PFSK-1 (cell line): ENCODE measurements at regions not wholly inside any gene's neighbourhood (a gene's known extent, or its start where the extent isn't known, plus 50 kb on each side); places are given as distances from the start of the nearest gene placed in this dataset.

Experiments
- FOXP2 ChIP-seq: optimal IDR thresholded peaks from 2 replicates; pipeline ENCODE3; 2011; ENCODE audit warnings: borderline replicate concordance, control low read depth, inconsistent platforms; ENCODE audit not compliant: insufficient read depth; ENCODE audit errors: extremely low read length, extremely low read depth
- POLR2AphosphoS5 ChIP-seq: IDR thresholded peaks from 2 replicates; pipeline ENCODE4 v1.6.1; 2012; ENCODE audit warnings: low read depth, mild to moderate bottlenecking, control low read depth, low read length, moderate library complexity
- SIN3A ChIP-seq: IDR thresholded peaks from 2 replicates; pipeline ENCODE4 v1.6.1; 2012; ENCODE audit warnings: mild to moderate bottlenecking, low read length, moderate library complexity, borderline replicate concordance; ENCODE audit not compliant: insufficient read depth
- TAF1 ChIP-seq: IDR thresholded peaks from 2 replicates; pipeline ENCODE4 v1.6.1; 2012; ENCODE audit warnings: low read length, control low read depth, borderline replicate concordance; ENCODE audit not compliant: insufficient read depth
- TF ChIP-seq, protein P1 (sequence below), 2 experiments: IDR thresholded peaks; 2 replicates each; pipeline versions ENCODE4 v1.6.1 to v1.8.0; 2011 to 2012; ENCODE audit warnings: low read depth in 2 of 2, low read length in 2 of 2, control low read depth in 1 of 2, inconsistent platforms in 1 of 2, mild to moderate bottlenecking in 1 of 2, moderate library complexity in 1 of 2; ENCODE audit not compliant: insufficient read depth in 1 of 2

DNA sequence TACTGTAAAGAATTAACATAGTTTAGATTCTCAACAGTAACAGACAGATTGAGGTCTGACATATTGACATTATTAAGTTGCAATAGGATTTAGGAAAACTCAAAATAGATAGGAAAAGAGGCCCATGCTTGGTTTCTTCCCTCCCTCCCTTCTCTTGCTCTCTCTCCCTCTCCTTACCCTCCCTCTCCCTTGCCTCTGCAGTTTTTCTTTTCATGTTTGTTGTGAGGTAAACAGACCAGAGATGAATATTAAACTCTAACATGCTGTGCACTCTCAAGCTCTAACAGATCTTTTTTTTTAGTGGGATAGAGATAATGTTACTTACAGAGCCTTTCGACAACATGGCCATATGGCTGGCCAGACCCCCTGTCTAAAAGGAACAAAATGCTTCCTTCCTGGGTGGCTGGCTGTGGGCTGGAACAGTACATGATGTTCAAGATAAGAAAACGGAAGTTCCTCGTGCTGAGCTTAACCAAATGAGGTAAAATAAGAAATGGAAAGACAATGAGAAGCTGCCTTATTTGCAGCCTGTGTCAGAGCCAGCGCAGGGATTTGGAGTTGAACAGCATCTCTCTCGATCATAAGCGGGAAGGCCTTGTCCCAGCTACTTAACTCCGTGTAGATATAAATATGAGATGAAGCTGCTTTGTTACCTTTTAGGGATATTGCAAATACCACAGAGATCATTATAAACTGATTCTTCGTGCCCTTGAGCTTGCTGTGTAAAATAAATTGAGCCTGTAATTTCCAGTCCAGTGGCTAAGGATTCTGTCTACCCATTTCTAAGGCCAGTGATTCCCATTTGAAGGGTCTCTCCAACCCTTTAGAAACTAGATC, 391.9 kb upstream of the NPVF start:
- TF ChIP-seq, protein P1, sequence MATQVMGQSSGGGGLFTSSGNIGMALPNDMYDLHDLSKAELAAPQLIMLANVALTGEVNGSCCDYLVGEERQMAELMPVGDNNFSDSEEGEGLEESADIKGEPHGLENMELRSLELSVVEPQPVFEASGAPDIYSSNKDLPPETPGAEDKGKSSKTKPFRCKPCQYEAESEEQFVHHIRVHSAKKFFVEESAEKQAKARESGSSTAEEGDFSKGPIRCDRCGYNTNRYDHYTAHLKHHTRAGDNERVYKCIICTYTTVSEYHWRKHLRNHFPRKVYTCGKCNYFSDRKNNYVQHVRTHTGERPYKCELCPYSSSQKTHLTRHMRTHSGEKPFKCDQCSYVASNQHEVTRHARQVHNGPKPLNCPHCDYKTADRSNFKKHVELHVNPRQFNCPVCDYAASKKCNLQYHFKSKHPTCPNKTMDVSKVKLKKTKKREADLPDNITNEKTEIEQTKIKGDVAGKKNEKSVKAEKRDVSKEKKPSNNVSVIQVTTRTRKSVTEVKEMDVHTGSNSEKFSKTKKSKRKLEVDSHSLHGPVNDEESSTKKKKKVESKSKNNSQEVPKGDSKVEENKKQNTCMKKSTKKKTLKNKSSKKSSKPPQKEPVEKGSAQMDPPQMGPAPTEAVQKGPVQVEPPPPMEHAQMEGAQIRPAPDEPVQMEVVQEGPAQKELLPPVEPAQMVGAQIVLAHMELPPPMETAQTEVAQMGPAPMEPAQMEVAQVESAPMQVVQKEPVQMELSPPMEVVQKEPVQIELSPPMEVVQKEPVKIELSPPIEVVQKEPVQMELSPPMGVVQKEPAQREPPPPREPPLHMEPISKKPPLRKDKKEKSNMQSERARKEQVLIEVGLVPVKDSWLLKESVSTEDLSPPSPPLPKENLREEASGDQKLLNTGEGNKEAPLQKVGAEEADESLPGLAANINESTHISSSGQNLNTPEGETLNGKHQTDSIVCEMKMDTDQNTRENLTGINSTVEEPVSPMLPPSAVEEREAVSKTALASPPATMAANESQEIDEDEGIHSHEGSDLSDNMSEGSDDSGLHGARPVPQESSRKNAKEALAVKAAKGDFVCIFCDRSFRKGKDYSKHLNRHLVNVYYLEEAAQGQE (IDR thresholded peaks at IDR 0.05; ENCODE audit: insufficient read depth in 1 of 2, low read depth in 2 of 2, low read length in 2 of 2): no peak
- TF ChIP-seq FOXP2 (no peak), SIN3A (no peak), TAF1 (no peak), POLR2AphosphoS5 (no peak)

DNA sequence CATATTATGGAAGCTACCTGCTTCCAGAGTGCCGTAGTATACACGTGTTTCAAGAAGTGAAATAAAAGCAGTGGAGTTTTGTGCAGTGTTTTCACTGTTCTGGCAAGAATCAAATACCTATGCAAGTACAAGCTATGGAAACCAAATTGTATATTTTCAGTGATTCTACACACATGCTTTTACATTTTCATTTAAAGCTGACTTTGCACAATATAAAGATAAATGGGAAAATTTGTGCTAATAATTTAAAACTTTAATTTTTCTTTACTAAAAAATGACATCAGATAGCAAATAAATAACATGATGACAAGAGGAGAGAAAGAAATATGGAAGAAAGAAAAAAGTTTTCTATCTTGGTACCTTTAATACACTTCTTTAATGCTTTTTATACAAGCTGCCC, 393.7 kb upstream of the NPVF start:
- TF ChIP-seq FOXP2 (no peak), SIN3A (no peak), TAF1 (no peak), POLR2AphosphoS5 (no peak)
- TF ChIP-seq, protein P1 (IDR thresholded peaks at IDR 0.05; ENCODE audit: insufficient read depth in 1 of 2, low read depth in 2 of 2, low read length in 2 of 2): no peak

DNA sequence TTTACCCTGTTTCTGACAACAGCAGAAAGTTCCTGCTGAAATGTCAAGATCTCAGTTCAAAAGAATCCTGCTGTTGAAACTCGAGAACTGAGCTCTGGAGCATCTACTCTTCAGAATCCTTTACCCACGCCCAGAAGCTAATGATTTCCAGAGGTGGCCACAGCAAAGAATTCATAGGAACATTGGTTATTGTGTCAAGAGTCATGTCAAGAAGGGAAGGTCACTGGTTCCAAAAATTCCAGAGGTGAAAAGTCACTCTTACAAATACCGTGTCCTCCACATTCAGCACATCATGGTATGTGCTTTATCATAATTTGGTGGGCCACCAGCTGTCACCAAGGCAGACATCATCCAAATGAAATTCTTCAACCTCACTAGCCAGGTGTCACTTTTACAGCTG, 394.4 kb upstream of the NPVF start:
- TF ChIP-seq SIN3A (no peak), TAF1 (no peak)
- TF ChIP-seq, protein P1 (IDR thresholded peaks at IDR 0.05; ENCODE audit: insufficient read depth in 1 of 2, low read depth in 2 of 2, low read length in 2 of 2): no peak

DNA sequence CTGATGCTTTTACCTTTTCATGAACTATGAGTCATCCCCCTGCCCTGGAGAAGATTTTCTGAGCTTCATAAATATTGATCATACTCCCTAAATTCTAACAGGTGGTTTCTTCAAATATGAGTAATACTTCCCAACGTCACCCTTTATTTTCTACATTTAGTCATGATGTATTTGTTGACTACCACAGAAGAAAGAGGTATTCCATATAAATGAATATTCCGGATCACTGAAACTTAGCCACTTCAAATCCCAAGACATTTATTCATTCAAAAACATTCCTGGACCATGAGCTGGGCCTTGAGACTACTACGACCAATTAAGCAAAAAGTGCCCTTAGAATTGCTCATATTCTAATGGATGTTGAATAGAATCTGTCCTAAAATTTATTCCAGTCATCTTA, 395.8 kb upstream of the NPVF start:
- TF ChIP-seq FOXP2: no peak
- no peak for TF ChIP-seq POLR2AphosphoS5
- no peak for TF ChIP-seq TAF1
- TF ChIP-seq SIN3A: no peak

DNA sequence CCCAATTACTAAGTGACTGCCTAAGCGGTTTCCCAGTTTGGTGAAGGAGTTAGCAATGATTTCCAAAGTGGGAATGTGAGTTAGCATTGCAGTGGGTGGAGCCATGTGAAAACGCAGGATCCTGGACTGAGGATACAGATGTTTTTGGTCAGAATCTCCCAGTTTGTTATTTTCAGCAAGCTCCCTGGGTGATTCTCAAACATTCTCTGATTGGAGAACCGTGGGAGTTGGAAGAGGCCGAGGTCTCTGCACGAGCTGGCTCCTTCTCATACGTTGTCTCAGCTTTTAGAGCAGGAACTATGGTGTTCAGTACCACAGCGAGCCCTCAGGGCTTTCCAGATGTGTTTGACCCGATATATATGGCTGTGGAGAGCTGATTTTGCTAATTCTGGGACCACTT, 396.5 kb upstream of the NPVF start:
- TF ChIP-seq, protein P1 (IDR thresholded peaks at IDR 0.05; ENCODE audit: insufficient read depth in 1 of 2, low read depth in 2 of 2, low read length in 2 of 2): no peak
- TF ChIP-seq SIN3A (no peak), POLR2AphosphoS5 (no peak), TAF1 (no peak), FOXP2 (no peak)
